GM23248 (cell line): ENCODE measurements at regions not wholly inside any gene's neighbourhood (a gene's known extent, or its start where the extent isn't known, plus 50 kb on each side); places are given as distances from the start of the nearest gene placed in this dataset.

ENCODE experiments used
- EZH2 ChIP-seq: fragments of 200-600 bp; sonication (generic); IDR thresholded peaks from 2 replicates; pipeline ENCODE4 v1.6.1; 2018; ENCODE audit warnings: antibody characterized with exemption, mild to moderate bottlenecking; ENCODE audit not compliant: insufficient read depth, poor library complexity, severe bottlenecking
- EZH2phosphoT487 ChIP-seq: fragments of 200-600 bp; sonication (generic); IDR thresholded peaks from 2 replicates; pipeline ENCODE4 v1.6.1; 2018; ENCODE audit warnings: antibody characterized with exemption, moderate library complexity, mild to moderate bottlenecking, low read depth; ENCODE audit not compliant: insufficient read depth

DNA sequence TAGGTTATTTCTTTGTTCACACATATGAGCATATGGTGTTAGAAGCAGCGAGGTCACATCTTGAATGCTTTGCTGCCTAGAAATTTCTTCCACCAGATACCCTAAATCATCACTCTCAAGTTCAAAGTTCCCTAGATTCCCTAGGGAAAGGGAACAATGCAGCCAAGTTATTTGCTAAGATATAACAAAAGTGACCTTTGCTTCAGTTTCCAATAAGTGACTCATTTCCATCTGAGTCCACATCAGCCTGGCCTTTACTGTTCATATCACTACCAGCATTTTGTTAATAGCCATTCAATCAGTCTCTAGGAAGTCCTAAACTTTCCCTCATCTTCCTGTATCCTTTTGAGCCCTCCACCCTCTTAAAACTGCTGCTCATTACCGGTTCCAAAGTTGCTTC is 1502.5 kb downstream of the KCNT2 start:
- TF ChIP-seq EZH2: no peak
- TF ChIP-seq EZH2phosphoT487: no peak
